Dermis microvascular lymphatic vessel endothelial cell (primary cell): ENCODE measurements at regions not wholly inside any gene's neighbourhood (a gene's known extent, or its start where the extent isn't known, plus 50 kb on each side); places are given as distances from the start of the nearest gene placed in this dataset.

ENCODE experiments used
- DNase-seq, 2 donors: peaks; one replicate each; pipeline versions ENCODE4 v3.0.0 to v3.0.0-alpha.2; 2010; ENCODE audit warnings: low read depth in 2 of 2

DNA sequence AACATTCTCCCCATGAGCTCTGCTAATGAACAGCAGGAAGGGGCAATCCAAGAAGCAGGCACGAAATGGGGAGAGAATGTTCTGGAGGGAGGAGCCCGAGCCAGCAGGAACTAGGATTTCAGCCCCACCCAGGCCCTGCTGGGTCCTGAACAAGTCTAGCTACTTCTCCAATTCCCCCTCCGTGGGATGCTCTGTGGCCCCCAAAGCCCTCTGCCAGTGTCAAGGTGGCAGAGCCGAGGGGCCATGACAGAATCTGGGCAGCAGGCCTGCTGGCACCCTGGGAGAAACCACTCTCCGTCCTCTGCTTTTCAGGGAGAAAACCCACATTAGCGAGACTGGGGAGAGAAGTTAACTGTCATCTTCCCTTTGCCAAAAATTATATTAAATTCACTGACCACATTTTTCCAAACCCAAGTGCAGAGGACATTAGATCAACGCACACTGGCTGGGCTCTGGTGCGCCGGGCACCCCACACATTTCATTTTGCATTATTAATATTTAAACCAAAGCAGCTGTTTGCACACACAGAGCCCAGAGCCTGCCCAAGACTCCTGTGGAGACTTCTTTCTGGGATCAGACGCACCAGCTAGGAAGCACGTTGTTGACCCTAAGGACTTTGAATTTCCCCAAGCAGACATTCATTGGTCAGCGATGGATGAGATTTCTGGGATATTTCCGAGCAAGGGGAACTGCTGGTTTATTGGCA, 80.2 kb upstream of the PKDCC start:
- no peak for DNase-seq

DNA sequence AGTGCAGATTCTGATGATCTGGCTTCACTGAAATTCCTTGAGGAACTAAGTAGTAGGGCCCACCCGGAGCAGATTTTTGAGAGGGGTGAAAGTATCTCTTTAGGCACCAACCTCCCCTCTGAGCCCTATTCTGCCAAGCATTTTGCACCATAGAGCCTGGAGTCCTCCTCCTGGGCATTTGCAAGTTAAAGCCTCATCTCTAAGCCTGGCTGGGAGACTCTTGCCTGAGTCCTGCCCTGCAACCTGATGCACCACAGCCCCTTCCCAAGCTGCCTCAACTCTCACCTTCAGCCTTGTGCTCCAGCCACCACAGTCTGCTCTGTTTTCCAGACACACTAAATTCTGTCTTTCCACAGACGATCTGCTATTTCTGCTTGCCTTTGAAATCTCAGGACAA, 79.6 kb upstream of the PKDCC start:
- no peak for DNase-seq

DNA sequence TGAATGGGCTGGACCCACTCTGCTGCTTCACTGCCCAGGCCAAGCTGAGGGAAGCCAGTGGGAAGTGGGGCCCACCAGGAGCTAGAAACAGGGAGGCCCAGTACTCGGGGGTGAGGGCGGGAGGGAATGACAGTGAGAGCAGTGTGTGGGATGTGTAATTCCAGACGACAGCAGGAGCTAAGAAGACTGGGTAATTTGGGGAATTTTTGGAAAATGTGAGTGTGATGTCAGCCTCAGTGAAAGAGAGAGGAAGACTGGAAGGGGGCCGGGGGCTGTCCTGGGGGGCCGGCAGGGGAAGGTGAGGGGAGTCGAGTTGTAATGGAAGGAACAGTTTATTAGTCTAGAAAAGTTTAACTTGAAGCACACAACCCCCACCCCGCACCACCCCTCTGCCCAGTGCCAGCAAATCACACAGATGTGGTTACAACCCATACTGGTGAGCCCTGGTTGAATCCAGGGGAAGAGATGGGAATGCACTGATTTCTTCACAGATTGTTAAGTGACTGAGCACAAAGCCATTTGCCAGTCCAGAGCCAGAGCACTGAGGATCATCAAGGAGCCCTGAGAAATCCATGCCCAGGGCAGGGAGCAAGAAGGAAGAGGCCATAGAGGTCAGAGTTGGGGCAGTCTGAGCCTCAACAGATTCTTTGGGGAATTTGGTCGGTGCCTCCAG, 76.7 kb upstream of the PKDCC start:
- DNase-seq, result no peak

DNA sequence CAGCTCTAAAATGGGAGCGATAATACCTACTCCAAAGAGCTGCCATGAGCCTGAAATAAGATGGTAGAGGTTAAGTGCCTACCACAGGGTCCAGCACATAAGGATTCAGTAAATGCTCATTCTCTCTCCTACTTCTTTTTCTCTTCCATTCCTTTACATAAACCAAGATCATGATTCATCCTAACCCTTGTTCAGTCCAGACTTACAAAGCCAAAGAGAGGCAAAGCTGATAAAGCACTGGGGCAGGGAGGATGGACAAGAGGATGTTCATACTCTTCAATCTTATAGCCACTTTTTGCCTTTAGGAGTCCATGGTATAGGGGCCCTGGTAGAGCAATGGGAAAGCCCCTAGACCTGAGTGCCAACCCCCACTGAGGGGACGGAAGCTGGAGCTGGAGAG, 75.6 kb upstream of the PKDCC start:
- DNase-seq, result no peak

DNA sequence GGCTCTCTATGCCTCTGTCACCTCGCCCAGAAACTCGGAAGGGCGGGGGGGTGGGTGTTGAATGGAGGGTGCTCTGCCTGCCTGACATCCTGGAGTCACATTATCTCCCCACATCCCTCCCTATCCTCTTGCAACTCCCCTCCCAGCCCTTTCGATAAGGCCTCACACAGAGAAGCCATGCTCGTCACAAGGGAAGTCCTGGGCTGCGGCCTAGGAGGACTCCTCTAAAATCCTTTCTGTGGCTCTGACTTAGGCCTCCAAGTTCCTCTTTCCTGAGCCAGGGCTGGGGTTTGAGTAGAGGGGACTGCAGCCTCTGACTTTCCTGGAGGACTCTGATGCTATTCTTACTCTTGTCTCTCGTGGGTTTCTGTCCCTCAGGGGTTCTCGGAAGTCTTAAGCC, 75.0 kb upstream of the PKDCC start:
- no peak for DNase-seq

- no peak for DNase-seq
Observed at GRCh38 chr2:41973871-41974270, 74.0 kb upstream of the PKDCC start.

DNA sequence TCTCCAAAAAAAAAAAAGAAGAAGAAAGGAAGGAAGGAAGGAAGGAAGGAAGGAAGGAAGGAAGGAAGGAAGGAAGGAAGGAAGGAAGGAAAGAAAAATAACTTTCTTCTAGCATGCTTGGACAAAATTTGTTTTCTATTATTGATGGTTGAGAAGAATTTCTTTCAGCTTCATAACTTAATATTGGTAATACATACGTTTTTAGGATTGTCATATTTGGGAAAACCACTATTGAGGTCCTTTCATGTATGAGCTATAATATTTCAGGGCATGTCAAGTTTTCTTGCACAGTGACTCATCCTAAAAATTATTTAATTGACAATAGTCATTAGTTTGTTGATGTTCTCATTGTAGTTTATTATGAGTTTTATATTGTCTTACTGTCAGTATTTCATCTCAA, 66.4 kb upstream of the PKDCC start:
- no peak for DNase-seq

DNA sequence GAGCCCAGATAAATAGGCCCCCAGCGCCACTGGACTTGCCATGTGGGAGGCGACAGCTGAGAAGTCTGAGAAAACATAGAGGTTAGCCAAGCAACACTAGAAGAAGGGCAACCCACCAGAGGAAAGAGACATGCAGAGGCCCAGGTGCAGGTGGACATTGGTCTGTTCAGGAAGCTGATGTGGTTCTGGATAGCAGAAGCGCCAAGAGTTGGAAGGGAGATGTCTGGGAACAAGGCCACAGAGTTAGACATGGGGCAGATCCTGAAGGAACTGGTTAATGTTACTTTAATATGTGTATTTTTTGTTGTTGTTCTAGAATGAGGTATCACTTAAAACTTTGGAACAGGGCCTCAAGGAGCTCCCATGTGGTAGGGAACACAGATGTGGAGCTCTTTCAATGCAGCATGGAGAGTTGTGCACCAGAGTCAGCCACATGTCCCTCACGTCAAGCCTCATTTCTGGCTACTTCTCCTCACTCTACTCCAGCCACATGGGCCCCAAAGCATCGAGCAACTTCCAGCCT, 62.2 kb upstream of the PKDCC start:
- DNase-seq, result no peak

DNA sequence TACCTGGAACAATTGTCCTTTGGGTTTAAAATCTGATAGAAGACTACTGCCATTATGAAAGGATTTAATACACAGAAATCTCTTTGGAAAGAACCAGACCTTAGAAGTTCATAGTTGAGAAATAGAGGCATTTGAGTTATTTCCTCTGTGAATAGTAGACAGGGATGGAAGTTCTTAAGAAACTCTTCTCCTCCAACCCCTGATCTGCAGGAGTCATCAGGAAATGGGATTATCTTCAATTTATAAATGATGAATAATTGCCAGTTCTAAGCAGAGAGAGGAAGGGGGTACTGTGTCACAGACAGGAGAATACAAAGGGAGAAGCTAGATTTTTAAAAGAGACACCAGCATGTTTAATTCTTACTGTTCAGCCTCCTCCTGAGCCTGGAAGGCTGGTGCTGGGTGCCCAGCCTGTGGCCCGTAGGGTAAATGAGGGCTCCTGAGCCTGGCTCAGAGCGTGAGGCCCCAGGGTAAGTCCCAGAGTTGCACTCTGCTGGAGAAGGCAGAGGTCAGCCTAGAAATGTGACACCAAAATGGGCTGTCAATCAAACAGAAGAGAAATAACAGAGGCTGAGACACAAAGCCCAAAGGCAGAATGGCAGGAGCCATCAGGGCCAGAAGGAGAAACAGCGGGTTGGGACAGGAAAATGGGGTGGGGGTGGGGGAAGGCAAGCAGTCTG, 58.2 kb upstream of the PKDCC start:
- no peak for DNase-seq

DNA sequence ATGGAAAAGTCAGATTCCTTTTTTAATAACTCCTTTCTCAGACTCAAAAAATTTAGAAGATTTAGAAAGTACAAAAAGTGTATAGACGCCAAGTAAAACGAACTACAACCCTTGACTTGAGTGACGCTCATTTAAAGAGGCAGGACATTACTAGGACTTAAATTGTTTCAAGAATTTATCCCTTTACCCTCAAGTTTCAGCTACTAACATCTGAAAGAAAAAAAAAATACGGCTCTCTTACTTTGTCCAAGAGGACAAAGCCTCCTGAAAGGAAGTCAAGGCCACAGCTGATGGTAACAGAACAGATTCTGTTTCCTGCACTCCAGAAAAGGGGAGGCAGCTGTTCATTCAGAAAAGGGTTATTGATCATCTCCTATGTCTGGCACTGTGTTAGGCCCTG, 57.6 kb upstream of the PKDCC start:
- no peak for DNase-seq

GRCh38 chr2:41990688-41991087, 57.1 kb upstream of the PKDCC start:
- no peak for DNase-seq

DNA sequence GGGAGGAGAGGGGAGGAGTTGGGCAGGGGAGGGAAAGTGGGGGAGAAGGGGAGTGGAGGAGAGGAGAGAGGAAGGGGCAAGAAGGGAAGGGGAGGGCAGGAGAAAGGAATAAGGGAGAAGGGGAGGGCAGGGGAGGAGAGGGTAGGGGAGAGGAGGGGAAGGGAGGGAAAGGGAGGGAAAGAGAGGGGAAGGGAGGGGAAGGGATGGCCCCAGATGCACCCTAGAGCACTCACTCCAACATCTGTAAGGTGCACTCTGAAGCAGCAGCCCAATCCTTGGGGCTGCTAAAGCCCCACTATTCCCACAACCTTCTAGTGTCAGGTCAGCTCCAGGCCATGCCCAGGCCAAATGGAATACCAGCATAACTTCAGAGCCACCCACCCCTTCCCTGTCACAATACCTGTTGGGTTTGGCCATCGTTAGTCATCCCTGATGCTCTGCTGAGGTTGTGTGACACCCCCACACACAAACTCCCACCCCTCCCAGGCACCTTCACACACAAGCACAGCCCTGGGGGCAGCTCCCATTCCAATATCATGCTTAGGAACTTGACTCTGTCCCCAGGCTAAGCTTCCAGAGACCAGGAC, 55.7 kb upstream of the PKDCC start:
- no peak for DNase-seq

DNA sequence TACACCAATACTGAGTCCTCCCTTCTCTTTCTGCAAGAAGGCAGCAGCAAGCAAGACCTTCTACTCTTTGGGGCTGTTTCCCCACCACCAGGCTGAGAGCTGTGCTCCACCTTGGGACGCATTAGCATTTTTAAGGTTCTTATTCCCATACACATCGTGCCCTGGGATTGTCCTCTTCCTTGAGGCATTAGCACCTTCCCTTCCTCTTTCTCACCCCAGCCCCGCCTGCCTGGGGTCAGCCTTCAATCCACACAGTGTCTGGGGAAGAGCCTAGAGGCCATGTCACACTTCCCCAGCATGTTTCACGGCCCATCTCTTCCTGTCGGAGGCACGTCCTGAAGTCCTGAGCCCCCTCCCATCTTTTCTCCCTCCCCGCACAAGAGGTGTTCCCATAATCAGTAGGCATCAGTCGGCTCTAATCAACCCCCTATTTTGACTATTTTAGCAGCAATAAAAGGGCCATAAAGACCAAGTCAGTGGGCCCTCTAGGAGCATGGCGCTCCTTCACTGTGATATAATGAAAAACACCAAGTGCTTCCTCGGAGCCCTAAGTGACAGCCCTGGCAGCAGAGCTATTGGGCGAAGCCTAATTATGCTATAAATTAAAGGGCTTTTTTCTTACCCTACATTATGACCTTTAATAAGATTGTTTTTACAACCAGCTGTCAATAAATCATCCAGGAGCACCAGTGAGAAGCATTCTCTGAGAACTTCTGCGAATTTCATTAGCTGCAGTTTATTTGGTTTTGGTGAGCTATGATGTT, 55.0 kb upstream of the PKDCC start:
- no peak for DNase-seq

GRCh38 chr2:41993435-41993925, 54.3 kb upstream of the PKDCC start:
- DNase-seq, result no peak

DNA sequence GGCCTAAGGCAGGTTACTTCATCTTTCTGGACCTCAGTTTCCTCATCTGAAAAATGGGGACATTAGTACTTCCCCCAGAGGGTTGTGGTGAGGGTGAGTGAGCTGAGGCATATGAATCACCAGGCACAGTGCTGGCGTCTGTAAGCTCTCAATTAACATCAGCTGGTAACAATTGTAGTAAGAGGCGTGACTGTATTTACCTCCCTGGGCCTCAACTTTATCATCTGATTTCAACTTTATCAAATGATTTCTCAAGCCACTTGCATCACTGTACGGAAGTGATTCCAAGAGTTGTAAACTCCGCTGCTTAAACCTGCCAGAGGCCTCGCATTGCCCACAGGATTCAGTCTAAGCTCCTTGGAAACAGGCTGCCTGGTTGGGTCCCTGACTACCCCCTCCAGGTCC, 53.6 kb upstream of the PKDCC start:
- DNase-seq, result no peak

- no peak for DNase-seq
Observed at GRCh38 chr2:41994661-41995060, 53.2 kb upstream of the PKDCC start.

GRCh38 chr2:41997561-41997960, 50.3 kb upstream of the PKDCC start:
- no peak for DNase-seq
